MCF 10A (cell line): ENCODE measurements at regions not wholly inside any gene's neighbourhood (a gene's known extent, or its start where the extent isn't known, plus 50 kb on each side); places are given as distances from the start of the nearest gene placed in this dataset.

Source experiments
- BruUV-seq: library from RNA; stranded (reverse); fragments of 400-500 nt; replicated peaks from 2 replicates; lab custom pipeline; 2021; lab: Mats Ljungman, UMichigan
- CTCF ChIA-PET: fragments of 300-600 bp; sonication (Branson Sonifier 250); formaldehyde crosslinking; extraction: SDS; loops from one replicate; lab custom pipeline; 2021; ENCODE audit warnings: antibody characterized with exemption, inconsistent platforms; lab: Yijun Ruan, JAX
- POLR2A ChIA-PET: fragments of 300-600, 350-650 bp; sonication (Branson Sonifier 250); formaldehyde crosslinking; extraction: SDS; loops from one replicate; lab custom pipeline; 2020; ENCODE audit warnings: antibody characterized with exemption, inconsistent platforms; lab: Yijun Ruan, JAX
- DNase-seq: peaks from one replicate; pipeline ENCODE4 v3.0.0-alpha.2; 2018; ENCODE audit not compliant: unreplicated experiment
- H3K27ac Mint-ChIP-seq: one replicate; pipeline ENCODE4 v1.8.0; 2022; ENCODE audit warnings: mild to moderate bottlenecking, low read depth, mixed read lengths; ENCODE audit not compliant: unreplicated experiment
- H3K27me3 Mint-ChIP-seq: one replicate; pipeline ENCODE4 v1.8.0; 2022; ENCODE audit warnings: mixed read lengths; ENCODE audit not compliant: insufficient read depth, unreplicated experiment
- H3K36me3 Mint-ChIP-seq: one replicate; pipeline ENCODE4 v1.8.0; 2022; ENCODE audit warnings: mild to moderate bottlenecking, moderate library complexity, mixed read lengths; ENCODE audit not compliant: insufficient read depth, unreplicated experiment
- H3K4me1 Mint-ChIP-seq: one replicate; pipeline ENCODE4 v1.8.0; 2022; ENCODE audit warnings: mixed read lengths; ENCODE audit not compliant: insufficient read depth, unreplicated experiment
- H3K4me3 Mint-ChIP-seq: one replicate; pipeline ENCODE4 v1.8.0; 2022; ENCODE audit warnings: mild to moderate bottlenecking, moderate library complexity, mixed read lengths; ENCODE audit not compliant: unreplicated experiment
- H3K9me3 Mint-ChIP-seq: one replicate; pipeline ENCODE4 v1.8.0; 2022; ENCODE audit warnings: mixed read lengths; ENCODE audit not compliant: unreplicated experiment
- intact Hi-C: fragments of 100-400 bp; cut with micrococcal nuclease; formaldehyde crosslinking; loops from 2 replicates; pipeline ENCODE4 v1.14.1; 2022
- TF ChIP-seq, protein P1 (sequence below): fragments of 200-600 bp; IDR thresholded peaks from one replicate; pipeline ENCODE4 v1.8.0; 2022; ENCODE audit warnings: antibody characterized with exemption, mild to moderate bottlenecking; ENCODE audit not compliant: unreplicated experiment

- Mint-ChIP-seq H3K27me3 (no peaks in the 10 kb centered on the region), H3K4me1 (peaks cover 36% of the 10 kb centered on the region), H3K9me3 (no peaks in the 10 kb centered on the region), H3K4me3 (no peak overlapping the region), H3K36me3 (no peaks in the 10 kb centered on the region), H3K27ac (no peak overlapping the region)
- BruUV-seq: no TSS peak
- TF ChIP-seq, protein P1, sequence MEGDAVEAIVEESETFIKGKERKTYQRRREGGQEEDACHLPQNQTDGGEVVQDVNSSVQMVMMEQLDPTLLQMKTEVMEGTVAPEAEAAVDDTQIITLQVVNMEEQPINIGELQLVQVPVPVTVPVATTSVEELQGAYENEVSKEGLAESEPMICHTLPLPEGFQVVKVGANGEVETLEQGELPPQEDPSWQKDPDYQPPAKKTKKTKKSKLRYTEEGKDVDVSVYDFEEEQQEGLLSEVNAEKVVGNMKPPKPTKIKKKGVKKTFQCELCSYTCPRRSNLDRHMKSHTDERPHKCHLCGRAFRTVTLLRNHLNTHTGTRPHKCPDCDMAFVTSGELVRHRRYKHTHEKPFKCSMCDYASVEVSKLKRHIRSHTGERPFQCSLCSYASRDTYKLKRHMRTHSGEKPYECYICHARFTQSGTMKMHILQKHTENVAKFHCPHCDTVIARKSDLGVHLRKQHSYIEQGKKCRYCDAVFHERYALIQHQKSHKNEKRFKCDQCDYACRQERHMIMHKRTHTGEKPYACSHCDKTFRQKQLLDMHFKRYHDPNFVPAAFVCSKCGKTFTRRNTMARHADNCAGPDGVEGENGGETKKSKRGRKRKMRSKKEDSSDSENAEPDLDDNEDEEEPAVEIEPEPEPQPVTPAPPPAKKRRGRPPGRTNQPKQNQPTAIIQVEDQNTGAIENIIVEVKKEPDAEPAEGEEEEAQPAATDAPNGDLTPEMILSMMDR: no peak
- POLR2A ChIA-PET: interaction anchor here (0.6 to 1.8 kb wide), 4 partner anchors 9 to 133 kb away, joined by 3 to 6 read pairs (median 4); no protein-coding TSS in a partner anchor
- CTCF ChIA-PET: interaction anchor here (0.7 to 1.7 kb wide), 2 partner anchors 22 to 93 kb away, joined by 4 to 8 read pairs; no protein-coding TSS in a partner anchor
- intact Hi-C loops: no loop called here
- DNase-seq: no peak
Observed at GRCh38 chr1:199778324-199778955, 249.1 kb upstream of the NR5A2 start.

DNA sequence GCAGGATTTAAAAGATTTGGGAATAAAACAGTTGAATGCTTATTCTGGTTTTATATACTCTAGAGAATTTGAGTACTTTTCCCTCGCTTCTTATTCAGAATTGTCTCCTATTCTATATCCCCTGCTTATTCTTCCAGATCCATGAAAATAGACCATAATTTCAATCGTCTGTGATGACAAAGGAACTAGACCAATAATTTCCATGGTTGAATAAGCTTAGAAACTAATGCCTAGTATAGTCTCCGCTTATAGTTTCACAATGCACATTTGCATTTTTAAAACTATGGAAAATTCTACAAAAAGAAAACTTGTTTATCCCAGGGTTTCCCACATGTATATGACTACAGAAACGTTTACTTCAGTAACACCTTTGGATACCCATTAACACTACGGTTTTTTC lies 247.4 kb upstream of the NR5A2 start:
- no peak overlapping the region for H3K4me3 Mint-ChIP-seq
- peaks cover 34% of the 10 kb centered on the region for H3K4me1 Mint-ChIP-seq
- no peaks in the 10 kb centered on the region for H3K9me3 Mint-ChIP-seq
- TF ChIP-seq, protein P1: no peak
- ChIA-PET CTCF (interaction anchor here (0.6 to 0.7 kb wide), 2 partner anchors 462 to 799 kb away, joined by 3 read pairs; no protein-coding TSS in a partner anchor), POLR2A (interaction anchor here (0.7 to 2.1 kb wide), 4 partner anchors 12 to 56 kb away, joined by 3 to 10 read pairs (median 4); no protein-coding TSS in a partner anchor)
- no peaks in the 10 kb centered on the region for H3K27me3 Mint-ChIP-seq
- H3K36me3 Mint-ChIP-seq: no peaks in the 10 kb centered on the region
- no peak for DNase-seq
- no TSS peak for BruUV-seq
- H3K27ac Mint-ChIP-seq: no peak overlapping the region
- intact Hi-C loops: loop anchor here (5.0 kb wide), 1 partner anchor 93 kb away; no protein-coding TSS in a partner anchor

- ChIA-PET POLR2A (interaction anchor here (0.6 to 2.1 kb wide), 9 partner anchors 11 to 598 kb away, joined by 3 to 10 read pairs (median 3); no protein-coding TSS in a partner anchor), CTCF (interaction anchor here (0.7 to 0.9 kb wide), 2 partner anchors 480 to 1209 kb away, joined by 3 to 5 read pairs; no protein-coding TSS in a partner anchor)
- H3K27me3 Mint-ChIP-seq: no peaks in the 10 kb centered on the region
- TF ChIP-seq, protein P1: no peak
- no peaks in the 10 kb centered on the region for H3K9me3 Mint-ChIP-seq
- no TSS peak for BruUV-seq
- H3K4me1 Mint-ChIP-seq: peaks cover 35% of the 10 kb centered on the region
- intact Hi-C loops: loop anchor here (5.0 kb wide), 1 partner anchor 94 kb away; no protein-coding TSS in a partner anchor
- H3K27ac Mint-ChIP-seq: peak overlapping the region; percentile 86
- H3K4me3 Mint-ChIP-seq: no peak overlapping the region
- no peaks in the 10 kb centered on the region for H3K36me3 Mint-ChIP-seq
- DNase-seq: peak; percentile 47
Observed at GRCh38 chr1:199780948-199781670, 246.4 kb upstream of the NR5A2 start.
